ENCODE measurements at regions not wholly inside any gene's neighbourhood (a gene's known extent, or its start where the extent isn't known, plus 50 kb on each side); places are given as distances from the start of the nearest gene placed in this dataset.

- Mint-ChIP-seq H3K4me1 (peaks cover 33% of the 10 kb centered on the region), H3K9me3 (no peaks in the 10 kb centered on the region), H3K36me3 (ENCODE audit: low read depth) (no peaks in the 10 kb centered on the region), H3K27ac (no peak overlapping the region), H3K4me3 (no peak overlapping the region), H3K27me3 (ENCODE audit: insufficient read depth, low read depth, poor library complexity) (peaks cover 1% of the 10 kb centered on the region)
- Histone ChIP-seq H3K27ac (ENCODE audit: low read depth) (no peak overlapping the region), H3K4me3 (no peak overlapping the region), H2AFZ (0 out of 2 replicates have a peak overlapping the region, but pooled peaks have one; percentile 0), H3K9me2 (ENCODE audit: insufficient read depth) (peaks cover 12% of the 10 kb centered on the region; the same call in 1 of the 2 replicates), H3K27me3 (ENCODE audit: insufficient read depth) (no peaks in the 10 kb centered on the region), H4K20me1 (replicated peaks; ENCODE audit: insufficient read depth) (no peaks in the 10 kb centered on the region), H3K4me1 (ENCODE audit: insufficient read depth) (peaks cover 35% of the 10 kb centered on the region), H3K79me2 (replicated peaks; ENCODE audit: insufficient read depth) (no peaks in the 10 kb centered on the region), H3K4me2 (peak overlapping the region; percentile 28; the same call in 1 of the 2 replicates), H3F3A (replicated peaks; ENCODE audit: low read depth) (no peaks in the 10 kb centered on the region), H3K36me3 (ENCODE audit: insufficient read depth) (no peaks in the 10 kb centered on the region)
- DNase-seq (ENCODE audit: low spot score) (no peak), ATAC-seq (no peak)
- no peak for TF ChIP-seq STAT1 (IDR thresholded peaks at IDR 0.05; ENCODE audit: unreplicated experiment)
- TF ChIP-seq NANOG (IDR thresholded peaks at IDR 0.05; ENCODE audit: borderline replicate concordance), result no peak
- no peak for TF ChIP-seq CTCF (conservative IDR thresholded peaks at IDR 0.05; ENCODE audit: low read depth in 2 of 2)
- no peak for TF ChIP-seq ZNF331 (CRISPR knock-in tag; IDR thresholded peaks at IDR 0.05; ENCODE audit: low read depth)
- TF ChIP-seq ZNF462 (CRISPR knock-in tag; IDR thresholded peaks at IDR 0.05), result no peak
- TF ChIP-seq ETS1 (IDR thresholded peaks at IDR 0.05), result no peak
- TF ChIP-seq ZNF114 (CRISPR knock-in tag; IDR thresholded peaks at IDR 0.05), result no peak
These were observed 81.8 kb upstream of the MAMDC2 start for GRCh38 chr9:69961843-69962242.
